Ovary (tissue), 7 donors: ENCODE measurements at regions not wholly inside any gene's neighbourhood (a gene's known extent, or its start where the extent isn't known, plus 50 kb on each side); places are given as distances from the start of the nearest gene placed in this dataset.

Experiments used
- DNase-seq, 5 donors: peaks; one replicate each; pipeline ENCODE4 v3.0.0-alpha.2; 2019 to 2020
- H3K27ac ChIP-seq, 2 donors: fragments of 200-600 bp; one replicate each; pipeline versions ENCODE4 v1.5.1 to v1.8.0; 2019 to 2022
- H3K27me3 ChIP-seq: fragments of 200-600 bp; one replicate; pipeline ENCODE4 v1.8.0; 2022
- H3K36me3 ChIP-seq: fragments of 200-600 bp; sonication (generic); one replicate; pipeline ENCODE4 v1.5.1; 2019
- H3K4me1 ChIP-seq: one replicate; pipeline ENCODE4 v1.8.1; 2013; ENCODE audit warnings: mild to moderate bottlenecking, moderate library complexity; ENCODE audit not compliant: insufficient read depth
- H3K4me3 ChIP-seq: fragments of 200-600 bp; sonication (generic); one replicate; pipeline ENCODE4 v1.5.1; 2017
- H3K9me3 ChIP-seq, 2 donors: fragments of 200-600 bp in 1 of 2; sonication (generic) in 1 of 2; one replicate each; pipeline versions ENCODE4 v1.5.1 to v1.8.1; 2013 to 2019; ENCODE audit warnings: mild to moderate bottlenecking in 1 of 2, moderate library complexity in 1 of 2
- CTCF ChIP-seq, 3 donors: fragments of 450-650 bp in 2 of 3; fragments of 200-600 bp in 1 of 3; IDR thresholded peaks; one replicate each; pipeline versions ENCODE4 v1.5.1 to v1.8.0; 2016 to 2022; ENCODE audit warnings: antibody characterized with exemption in 3 of 3, mild to moderate bottlenecking in 1 of 3
- EP300 ChIP-seq: sonication (generic); formaldehyde crosslinking; IDR thresholded peaks from one replicate; pipeline ENCODE4 v1.6.1; 2017; ENCODE audit warnings: antibody characterized with exemption
- POLR2A ChIP-seq: fragments of 450-650 bp; IDR thresholded peaks from one replicate; pipeline ENCODE4 v1.6.1; 2017; ENCODE audit warnings: antibody characterized with exemption, mild to moderate bottlenecking, moderate library complexity
- WGBS, 3 donors: extraction: QIAGEN DNeasy Blood & Tissue Kit in 1 of 3; methylation state at CpG; one replicate each; pipeline versions ENCODE4 v1.1.5 to v1.1.7; 2013 to 2017; 5-methylcytosine and 5-hydroxymethylcytosine counted together
- intact Hi-C, 4 donors: fragments of 100-400 bp; cut with DNase I; formaldehyde crosslinking; loops; one replicate each; pipeline versions ENCODE4 v1.11.0 to v1.15.1; 2022 to 2023
- donor health status: DM: no; HTN: no; CAD: no; lungs with moderate emphysema.
- donor health status: DM: no; HTN: no; CAD: no.
- donor health status: Bipolar disorder and iron deficiency.
- donor health status: DM: no; HTN: no; CAD: no.
- donor health status: DM: yes; HTN: yes; CAD: no.

- H3K36me3 ChIP-seq = no peaks in the 10 kb centered on the region
- WGBS, 3 donors = 93 to 96% (median 93%) methylated on average over 2 of the region's 2 CpGs
- no peak overlapping the region for H3K4me3 ChIP-seq
- no peaks in the 10 kb centered on the region for H3K27me3 ChIP-seq
- intact Hi-C loops = no loop called here
- H3K27ac ChIP-seq = no peak overlapping the region
- TF ChIP-seq CTCF (IDR thresholded peaks at IDR 0.05) = no peak
- TF ChIP-seq POLR2A = no peak
- no peak for TF ChIP-seq EP300
- H3K4me1 ChIP-seq = no peaks in the 10 kb centered on the region
- no peak for DNase-seq
- no peaks in the 10 kb centered on the region for H3K9me3 ChIP-seq
Measured at GRCh38 chr9:2985343-2985742, 141.4 kb upstream of the PUM3 start.

- H3K9me3 ChIP-seq = no peaks in the 10 kb centered on the region
- no peaks in the 10 kb centered on the region for H3K36me3 ChIP-seq
- H3K4me1 ChIP-seq = no peaks in the 10 kb centered on the region
- DNase-seq = no peak
- no peaks in the 10 kb centered on the region for H3K27me3 ChIP-seq
- intact Hi-C loops = no loop called here
- no peak overlapping the region for H3K27ac ChIP-seq
- no peak overlapping the region for H3K4me3 ChIP-seq
- TF ChIP-seq CTCF (IDR thresholded peaks at IDR 0.05) (no peak), POLR2A (no peak), EP300 (no peak)
Measured at GRCh38 chr9:2984491-2984890, 140.6 kb upstream of the PUM3 start.

GRCh38 chr9:2979957-2980610, 136.2 kb upstream of the PUM3 start:
- TF ChIP-seq POLR2A (no peak), CTCF (IDR thresholded peaks at IDR 0.05) (no peak), EP300 (no peak)
- Histone ChIP-seq H3K9me3 (no peaks in the 10 kb centered on the region), H3K4me1 (no peaks in the 10 kb centered on the region), H3K4me3 (no peak overlapping the region), H3K27me3 (no peaks in the 10 kb centered on the region), H3K36me3 (no peaks in the 10 kb centered on the region), H3K27ac (no peak overlapping the region)
- intact Hi-C loops = no loop called here
- no peak for DNase-seq
- 88 to 91% (median 88%) methylated on average over 8 of the region's 8 CpGs for WGBS, 3 donors

GRCh38 chr9:2972475-2972874, 128.6 kb upstream of the PUM3 start:
- TF ChIP-seq EP300 (no peak), POLR2A (no peak), CTCF (IDR thresholded peaks at IDR 0.05) (no peak)
- WGBS, 3 donors = 71 to 74% (median 72%) methylated on average over 2 of the region's 2 CpGs
- intact Hi-C loops = no loop called here
- H3K9me3 ChIP-seq = no peaks in the 10 kb centered on the region
- no peaks in the 10 kb centered on the region for H3K36me3 ChIP-seq
- no peaks in the 10 kb centered on the region for H3K4me1 ChIP-seq
- H3K27ac ChIP-seq = no peak overlapping the region
- DNase-seq = no peak
- H3K27me3 ChIP-seq = no peaks in the 10 kb centered on the region
- H3K4me3 ChIP-seq = no peak overlapping the region
